HS-5 (cell line): ENCODE measurements at regions not wholly inside any gene's neighbourhood (a gene's known extent, or its start where the extent isn't known, plus 50 kb on each side); places are given as distances from the start of the nearest gene placed in this dataset.

Experiments
- DNase-seq: peaks from one replicate; pipeline ENCODE4 v3.0.0-alpha.2; 2012; ENCODE audit warnings: low read depth

DNA sequence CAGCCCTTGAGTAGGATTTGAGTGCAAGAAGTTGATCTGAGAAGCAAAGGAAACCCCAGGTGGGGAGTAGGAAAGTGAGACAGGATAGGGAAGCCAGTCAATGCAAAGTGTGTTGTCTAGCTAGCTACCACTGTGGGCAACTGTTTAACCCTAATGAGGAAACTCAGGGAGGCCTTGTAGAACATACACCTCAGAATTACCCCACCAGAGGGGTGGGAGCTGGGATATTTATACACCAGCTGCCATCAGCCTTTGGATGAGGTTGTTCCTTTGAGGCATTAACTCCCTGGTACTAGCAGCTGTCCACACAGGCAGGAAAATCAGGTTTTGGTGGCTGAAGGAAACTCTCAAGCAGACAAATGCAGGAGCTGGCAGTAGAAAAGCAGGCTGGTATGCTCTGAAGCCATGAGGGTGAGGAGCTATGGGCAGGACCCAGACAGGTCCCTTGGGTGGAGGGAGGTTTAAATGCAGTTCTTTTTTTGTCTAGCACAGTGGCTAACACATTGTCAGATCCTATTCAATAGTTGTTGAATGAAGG, 60.1 kb upstream of the ARID5B start:
- no peak for DNase-seq

DNA sequence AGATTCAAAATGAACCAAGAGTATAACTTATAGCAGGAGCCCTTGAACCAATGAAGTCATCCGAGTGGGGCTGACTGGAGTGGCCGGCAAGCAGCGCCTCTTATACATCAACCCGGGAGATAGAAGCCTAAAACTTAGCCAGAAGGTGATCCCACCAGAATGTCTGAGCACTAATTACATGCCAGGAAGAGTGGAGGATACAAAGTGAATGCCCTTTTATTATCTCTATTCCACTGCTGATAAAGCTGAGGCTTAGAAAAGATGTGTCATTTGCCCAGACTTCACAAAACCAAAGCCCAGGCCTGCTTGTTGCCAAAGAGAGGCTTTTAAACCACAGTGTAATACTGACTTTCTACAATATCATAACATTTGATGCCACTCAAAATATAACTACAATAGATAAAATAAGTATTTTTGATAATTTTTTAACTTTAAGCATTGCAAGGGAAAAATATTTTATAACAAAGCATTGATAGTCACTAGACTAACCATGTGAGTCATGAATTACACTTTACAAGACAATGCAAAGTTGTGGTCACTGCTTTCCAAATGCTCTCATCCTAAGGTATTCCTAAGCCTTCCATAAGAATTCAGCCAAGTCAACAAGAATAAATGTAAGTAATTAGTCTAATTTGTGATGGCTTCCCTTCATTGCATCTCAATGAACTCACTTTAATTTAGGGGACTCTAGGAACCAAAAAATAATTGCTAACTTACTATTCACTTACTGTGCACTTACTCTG, 58.6 kb upstream of the ARID5B start:
- peak; percentile 54 for DNase-seq

DNA sequence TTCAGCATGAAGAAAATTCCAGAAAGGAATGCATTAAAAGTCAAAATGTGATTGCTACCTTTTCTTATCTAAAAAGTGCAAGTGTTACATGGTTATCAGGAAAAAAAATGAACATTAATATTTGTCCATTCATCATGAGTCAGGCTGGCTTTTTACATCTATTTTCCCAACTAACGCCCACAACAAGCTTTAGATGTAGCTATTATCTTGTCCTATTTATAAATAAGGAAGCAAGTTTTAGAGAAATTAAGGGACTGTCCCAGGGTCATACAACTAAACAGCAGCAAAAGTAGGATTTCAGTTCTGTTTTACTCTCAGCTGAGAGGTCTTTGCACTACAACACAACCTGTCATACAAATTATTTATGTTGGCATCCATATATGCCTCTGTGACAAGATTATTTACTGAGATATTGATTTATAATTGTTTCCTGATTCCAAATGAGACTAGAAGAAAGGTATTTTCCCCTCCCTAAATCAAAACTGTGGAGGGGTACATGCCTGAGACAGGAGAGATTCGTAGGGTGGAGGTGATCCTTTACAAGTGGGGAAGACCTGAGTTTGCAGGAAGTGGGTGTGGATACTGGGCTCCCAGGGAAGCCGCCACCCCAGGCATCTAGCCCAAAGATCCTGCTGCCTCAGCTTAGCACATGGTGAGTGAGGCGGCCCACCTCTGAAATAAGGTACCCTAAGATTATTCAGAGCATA, 57.2 kb upstream of the ARID5B start:
- DNase-seq: no peak

DNA sequence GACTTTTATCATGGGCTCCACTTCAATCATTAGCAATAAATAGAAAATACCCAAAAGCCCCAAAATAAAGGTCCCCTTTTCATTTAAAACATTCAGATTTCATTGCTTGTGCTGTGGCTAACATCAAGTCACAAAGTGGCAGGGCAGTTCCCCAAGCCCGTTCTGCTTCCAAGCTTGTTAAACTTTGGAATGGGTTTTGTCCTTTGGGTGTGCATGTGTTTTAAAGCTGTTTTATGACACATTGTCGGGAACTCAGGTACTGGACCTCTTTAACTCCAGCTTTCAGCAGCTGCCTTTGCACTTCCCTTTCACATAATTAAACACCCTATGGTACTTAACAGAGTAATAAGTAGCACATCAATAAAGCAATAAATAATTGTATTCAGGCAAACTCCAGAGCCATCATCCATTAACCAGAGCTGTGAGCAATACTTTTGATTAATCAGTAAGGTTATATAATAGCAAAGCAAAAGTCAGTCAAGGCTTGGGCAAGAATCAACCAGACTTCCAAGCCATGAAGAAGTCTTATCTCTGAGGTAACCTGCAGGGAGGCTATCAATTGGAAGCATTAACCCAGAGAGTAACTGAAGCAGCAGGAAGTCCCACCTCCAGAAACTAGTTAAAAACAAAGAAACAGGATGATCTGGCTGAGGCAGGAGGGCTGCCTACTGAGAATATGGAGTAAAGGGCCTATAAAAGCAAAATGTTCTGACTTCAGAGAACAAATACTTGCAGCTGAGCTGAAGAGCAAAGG, 56.1 kb upstream of the ARID5B start:
- DNase-seq: no peak

DNA sequence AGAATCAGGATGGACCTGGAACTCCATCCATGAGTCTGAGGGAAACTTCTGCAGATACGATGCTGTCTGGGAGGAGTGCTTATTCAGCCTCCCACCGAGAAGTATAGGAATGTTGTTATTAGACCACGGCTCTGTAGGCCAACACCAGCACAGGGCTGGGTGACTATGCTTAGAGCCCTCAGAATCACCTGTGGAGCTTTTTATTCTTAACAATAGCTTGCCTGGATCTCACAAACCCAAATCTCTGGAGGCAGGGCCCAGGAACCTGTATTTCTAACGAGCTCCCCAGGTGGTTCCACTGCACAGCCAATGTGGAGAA, 55.6 kb upstream of the ARID5B start:
- no peak for DNase-seq

DNA sequence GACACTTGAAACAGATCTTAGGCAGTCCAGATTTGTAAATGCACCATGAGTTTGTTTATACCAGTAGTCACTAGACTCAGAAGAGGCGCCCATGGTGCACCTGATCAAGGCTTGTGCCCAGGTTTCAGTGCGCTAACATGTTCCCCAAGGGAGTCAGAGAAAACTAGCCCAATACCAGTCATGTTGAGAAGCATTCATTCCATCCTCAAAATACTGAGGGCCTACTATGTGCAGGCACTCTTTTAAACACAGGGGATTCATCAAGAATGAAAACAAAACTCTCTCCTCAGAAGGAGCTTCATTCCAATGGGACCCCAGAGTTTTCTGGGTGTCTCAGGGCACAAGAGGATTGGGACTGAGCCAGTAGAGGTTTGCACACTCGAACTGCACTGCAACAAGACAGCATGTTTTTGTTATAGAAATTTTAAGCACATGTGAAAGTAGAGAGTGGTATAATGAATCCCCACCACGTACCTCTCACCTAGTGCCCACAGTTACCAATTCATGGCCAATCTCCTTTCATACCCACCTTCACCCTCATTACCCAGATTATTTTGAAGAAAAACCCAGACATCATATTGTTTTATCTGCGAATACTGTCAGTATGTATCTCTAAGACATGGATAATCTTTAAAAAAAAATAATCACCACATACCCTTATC, 55.0 kb upstream of the ARID5B start:
- DNase-seq: no peak

DNA sequence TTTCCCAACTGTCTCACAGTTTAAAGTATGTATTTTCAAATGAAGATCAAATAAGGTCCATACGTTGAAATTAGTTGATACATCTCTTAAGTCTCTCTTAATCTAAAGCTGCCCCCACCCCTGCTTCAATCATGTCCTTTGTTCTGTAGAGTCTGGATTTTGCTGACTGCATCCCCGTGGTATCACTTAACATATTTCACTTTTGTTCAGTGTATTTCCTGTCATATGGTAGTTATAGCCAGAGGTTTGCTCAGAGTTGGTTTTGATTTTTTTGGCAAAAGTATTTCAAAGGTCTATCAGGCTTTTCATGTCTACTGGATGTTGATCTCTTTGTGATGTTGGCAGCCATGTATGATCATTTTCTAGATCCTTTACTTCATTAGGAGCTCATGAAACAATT, 54.4 kb upstream of the ARID5B start:
- no peak for DNase-seq

DNA sequence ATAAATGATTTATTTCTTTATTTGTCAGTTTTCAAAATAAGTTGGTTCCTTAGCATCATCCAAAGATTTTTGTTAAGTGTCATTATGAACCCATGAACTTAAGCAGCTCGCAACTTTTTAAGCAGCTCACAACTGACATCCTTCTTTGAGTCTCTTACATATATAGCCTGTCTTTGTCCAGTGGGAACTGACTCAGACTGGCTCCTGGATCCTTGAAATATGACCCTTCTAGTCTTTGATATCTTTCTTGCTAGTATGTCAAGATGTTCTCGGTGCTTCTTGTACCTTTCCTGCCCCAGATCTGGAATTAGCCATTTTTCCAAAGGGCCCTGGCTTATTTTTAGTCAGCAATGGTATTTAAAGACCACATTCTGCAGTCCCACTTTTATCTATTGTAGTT, 53.9 kb upstream of the ARID5B start:
- DNase-seq: no peak

DNA sequence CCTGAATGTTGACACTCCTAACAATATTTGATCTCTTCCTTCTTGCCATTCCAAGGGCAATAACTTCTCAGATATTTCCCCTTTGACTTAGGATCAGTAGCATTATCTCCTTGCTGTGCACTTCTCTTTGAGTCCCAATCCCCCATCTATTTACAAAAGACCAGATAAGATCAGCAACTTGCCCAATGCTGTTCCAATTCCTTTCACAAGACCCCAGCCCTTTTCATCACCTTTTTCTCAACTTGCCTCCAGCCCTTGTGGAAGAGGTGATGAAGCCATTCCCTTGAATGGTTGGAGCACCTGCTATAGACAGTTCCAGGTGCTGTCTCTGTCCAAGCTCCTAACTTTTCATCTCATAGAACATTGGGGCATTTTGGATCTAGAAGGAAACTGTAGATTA, 51.1 kb upstream of the ARID5B start:
- no peak for DNase-seq
